GM12892 (cell line): ENCODE measurements at regions not wholly inside any gene's neighbourhood (a gene's known extent, or its start where the extent isn't known, plus 50 kb on each side); places are given as distances from the start of the nearest gene placed in this dataset.

Experiments
- DNase-seq: peaks from one replicate; pipeline ENCODE4 v3.0.0; 2011; ENCODE audit not compliant: insufficient read length
- FAIRE-seq: peaks from 2 replicates; lab custom pipeline; 2011; peaks lifted over from hg19 to GRCh38; lab: Jason Lieb, UNC
- POLR2A ChIP-seq: IDR thresholded peaks from 2 replicates; pipeline ENCODE4 v1.6.1; 2011; ENCODE audit warnings: low read depth, low read length, control low read depth
- POLR2AphosphoS5 ChIP-seq: IDR thresholded peaks from 2 replicates; pipeline ENCODE4 v1.6.1; 2011; ENCODE audit warnings: low read depth, low read length, control low read depth
- TAF1 ChIP-seq: IDR thresholded peaks from 2 replicates; pipeline ENCODE4 v1.6.1; 2011; ENCODE audit warnings: low read depth, mild to moderate bottlenecking, control low read depth, low read length, borderline replicate concordance

GRCh38 chr9:90420211-90420610, 222.4 kb downstream of the DIRAS2 start:
- DNase-seq (no peak), FAIRE-seq (no peak)
- no peak for TF ChIP-seq TAF1
- TF ChIP-seq POLR2A, result no peak
- TF ChIP-seq POLR2AphosphoS5, result no peak

DNA sequence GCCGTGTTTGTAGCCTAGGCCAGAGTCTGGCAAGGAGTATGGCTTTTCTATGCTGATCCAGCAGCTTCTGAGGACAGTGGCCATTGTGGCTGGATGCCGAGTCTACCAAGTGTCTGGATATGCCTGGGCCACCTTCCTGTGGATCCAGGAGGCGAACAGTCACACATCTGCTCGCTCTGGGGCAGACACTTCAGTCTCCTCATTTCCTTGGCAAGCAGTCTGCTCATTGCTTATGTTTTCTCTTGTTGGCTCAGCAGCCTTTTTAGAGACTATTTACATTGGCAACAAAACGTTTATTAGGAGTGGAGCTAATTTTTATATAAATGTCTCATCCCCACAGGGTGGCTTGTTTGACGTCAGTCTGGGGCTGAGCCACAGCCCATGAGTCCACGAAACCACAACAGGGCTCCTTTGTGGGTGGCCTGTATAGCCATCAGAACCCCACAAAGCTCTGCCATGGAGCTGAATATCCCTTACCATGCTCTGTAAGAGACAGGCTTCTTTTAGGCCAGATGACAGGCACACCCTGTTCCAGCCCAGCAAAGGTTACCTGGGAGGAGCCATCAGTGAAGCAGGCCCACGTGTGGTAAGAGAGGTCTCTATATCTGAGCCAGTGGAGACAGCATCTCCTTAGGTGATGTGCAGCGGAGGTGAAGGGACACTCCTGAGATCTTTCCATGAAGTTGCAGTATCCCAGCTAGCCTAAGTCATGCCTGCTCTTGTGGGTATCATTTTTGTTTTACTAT, 221.7 kb downstream of the DIRAS2 start:
- TF ChIP-seq POLR2A (no peak), POLR2AphosphoS5 (no peak), TAF1 (no peak)
- no peak for DNase-seq
- FAIRE-seq, result no peak

DNA sequence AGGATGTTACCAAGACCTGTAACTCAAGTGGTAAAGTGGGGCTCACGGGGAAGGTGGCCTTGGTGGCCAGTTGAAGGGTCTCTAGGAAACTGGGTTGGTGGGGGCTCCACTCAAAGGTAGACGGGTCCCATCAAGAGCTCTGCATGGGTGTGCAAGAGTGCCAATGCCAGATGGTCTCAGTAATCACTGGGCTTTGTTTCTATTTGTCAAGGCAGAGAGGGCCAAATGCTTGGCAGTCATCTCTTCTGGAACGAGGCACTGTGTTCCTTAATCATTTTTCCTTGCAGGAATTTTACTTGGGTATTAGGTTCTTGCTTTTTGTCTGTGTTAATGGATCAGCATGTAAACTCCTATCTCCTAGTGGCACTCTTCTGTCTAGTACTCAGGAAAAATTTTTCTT, 220.8 kb downstream of the DIRAS2 start:
- FAIRE-seq, result no peak
- DNase-seq, result no peak
- TF ChIP-seq POLR2AphosphoS5, result no peak
- no peak for TF ChIP-seq POLR2A
- no peak for TF ChIP-seq TAF1

DNA sequence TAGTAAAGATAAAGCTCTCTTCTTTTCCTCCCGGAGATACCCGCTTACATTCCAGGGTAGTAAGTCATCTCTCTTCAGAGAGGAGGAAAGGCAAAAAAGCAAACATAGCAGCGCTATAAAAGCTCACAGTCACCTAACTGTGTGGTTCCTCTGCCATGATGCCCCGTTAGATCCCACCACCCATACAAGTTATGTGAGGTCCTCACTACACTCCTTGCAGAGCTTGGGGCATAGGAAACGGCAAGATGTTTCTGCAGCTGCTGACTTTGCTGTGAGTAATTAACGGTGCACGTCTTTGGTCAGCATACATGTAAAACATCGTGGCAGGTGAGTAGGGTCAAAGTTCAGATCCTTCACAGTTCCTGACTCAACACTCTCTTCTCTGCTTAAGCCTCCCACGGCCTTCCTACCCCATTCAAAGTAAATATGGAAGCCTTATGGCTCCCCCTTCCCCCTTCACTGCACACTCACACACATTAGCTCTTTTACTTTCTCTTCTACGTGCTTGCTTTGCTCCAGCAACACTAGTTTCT, 218.9 kb downstream of the DIRAS2 start:
- no peak for TF ChIP-seq POLR2AphosphoS5
- no peak for TF ChIP-seq POLR2A
- no peak for FAIRE-seq
- no peak for DNase-seq

DNA sequence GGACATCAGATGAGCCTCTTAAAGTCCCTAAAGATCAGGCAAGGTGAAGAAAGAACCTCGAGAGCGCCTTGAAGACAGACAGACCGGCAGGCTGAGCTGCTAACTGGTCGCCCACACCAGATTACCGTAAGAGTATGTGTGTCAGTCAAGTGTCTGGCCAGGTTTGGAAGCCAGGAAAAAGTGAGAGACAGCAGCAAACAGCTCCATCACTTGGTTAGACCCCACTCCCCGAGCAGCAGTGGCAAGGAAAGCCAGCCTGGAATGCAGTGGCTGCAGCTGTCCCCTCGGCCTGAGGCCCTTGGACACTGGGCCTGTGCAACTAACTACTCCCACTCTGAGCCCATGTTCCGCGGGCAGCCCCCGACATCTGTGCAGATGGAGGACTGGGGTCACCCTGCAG, 214.1 kb downstream of the DIRAS2 start:
- DNase-seq (no peak), FAIRE-seq (no peak)
- TF ChIP-seq TAF1 (no peak), POLR2AphosphoS5 (no peak), POLR2A (no peak)

DNA sequence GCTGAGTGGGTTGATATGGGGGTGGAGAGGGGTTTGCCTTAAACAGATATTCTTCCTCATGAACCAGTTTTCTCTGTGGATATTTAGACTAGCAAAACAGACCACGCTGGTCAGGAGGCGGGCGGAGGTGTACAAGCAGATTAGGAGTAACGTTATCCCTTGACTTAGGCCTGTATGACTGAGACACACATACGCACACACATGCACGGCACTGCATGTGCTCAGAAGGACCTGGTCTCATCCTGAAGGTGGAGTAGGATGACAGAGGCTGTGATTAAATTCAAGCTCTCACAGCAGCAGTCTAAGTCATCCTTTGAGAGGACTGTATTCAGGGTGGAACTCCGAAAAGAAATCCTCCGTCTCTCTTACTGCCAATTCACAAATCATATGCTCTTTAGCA, 209.7 kb downstream of the DIRAS2 start:
- TF ChIP-seq POLR2A (no peak), POLR2AphosphoS5 (no peak), TAF1 (no peak)
- no peak for DNase-seq
- no peak for FAIRE-seq

DNA sequence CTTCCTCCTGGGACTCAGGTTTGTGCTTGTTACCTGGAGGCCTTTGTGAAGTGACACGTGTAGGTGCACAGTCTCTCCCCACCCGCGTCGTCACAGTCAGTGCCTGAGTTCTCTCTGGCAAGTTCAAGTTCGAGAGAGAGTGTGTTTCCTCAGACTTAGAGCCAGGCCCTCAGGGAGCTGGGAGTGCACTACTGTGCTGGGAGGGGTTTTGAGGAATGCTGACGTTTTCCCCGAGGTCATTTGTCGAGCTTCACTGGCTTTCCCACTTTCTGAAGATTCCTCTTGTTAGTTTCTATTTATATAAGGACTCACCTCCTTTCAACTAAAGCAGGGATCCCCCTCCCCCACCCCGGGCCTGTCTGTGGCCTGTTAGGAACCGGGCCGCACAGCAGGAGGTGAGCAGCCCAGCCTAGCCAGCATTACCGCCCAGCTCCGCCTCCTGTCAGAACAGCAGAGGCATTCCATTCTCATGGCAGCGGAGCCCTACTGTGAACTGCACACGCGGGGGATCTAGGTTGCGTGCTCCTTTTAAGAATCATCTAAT, 209.2 kb downstream of the DIRAS2 start:
- no peak for FAIRE-seq
- no peak for TF ChIP-seq POLR2A
- no peak for TF ChIP-seq POLR2AphosphoS5
- TF ChIP-seq TAF1, result no peak

DNA sequence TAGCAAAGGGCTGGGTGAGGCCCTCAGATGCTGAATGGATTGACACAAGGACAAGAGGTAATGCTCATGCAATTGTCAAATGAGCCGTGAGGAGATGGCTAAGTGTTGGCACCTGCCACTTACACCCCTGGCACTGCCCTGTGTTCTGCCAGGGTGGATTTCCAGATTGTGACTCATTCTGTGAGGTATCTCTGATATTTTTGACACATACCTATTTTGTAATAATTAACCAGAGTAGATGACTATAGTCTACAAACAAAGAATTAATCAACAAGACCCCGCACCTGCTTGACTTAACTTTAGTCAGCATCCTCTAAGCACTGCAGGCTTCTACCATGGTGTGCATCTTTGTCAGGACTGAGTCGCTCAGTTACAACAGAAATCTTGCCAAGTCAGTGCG, 200.8 kb downstream of the DIRAS2 start:
- DNase-seq (no peak), FAIRE-seq (no peak)
- TF ChIP-seq POLR2A, result no peak
- no peak for TF ChIP-seq POLR2AphosphoS5
- TF ChIP-seq TAF1, result no peak

More for the DNA sequence above, 209.2 kb downstream of the DIRAS2 start:
- DNase-seq, result no peak

DNA sequence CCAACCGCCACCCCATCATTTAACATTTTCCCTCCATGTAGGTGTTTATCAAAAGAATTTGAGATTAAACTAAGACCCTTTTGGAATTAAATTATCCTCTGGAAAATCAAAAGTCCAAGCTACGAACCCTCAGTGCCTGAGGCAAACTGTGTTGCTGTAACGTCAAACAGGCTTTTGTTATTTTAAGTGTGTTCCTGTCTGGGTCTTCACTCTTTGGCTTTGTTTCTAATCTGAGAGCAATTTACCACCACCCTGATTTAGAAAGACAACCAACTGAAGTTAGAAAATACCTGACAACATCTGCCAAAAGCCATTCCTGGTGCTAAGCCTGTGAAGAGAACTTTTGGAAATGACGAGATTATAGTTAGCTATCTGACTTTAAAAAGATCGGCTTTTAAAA, 199.9 kb downstream of the DIRAS2 start:
- FAIRE-seq, result no peak

DNA sequence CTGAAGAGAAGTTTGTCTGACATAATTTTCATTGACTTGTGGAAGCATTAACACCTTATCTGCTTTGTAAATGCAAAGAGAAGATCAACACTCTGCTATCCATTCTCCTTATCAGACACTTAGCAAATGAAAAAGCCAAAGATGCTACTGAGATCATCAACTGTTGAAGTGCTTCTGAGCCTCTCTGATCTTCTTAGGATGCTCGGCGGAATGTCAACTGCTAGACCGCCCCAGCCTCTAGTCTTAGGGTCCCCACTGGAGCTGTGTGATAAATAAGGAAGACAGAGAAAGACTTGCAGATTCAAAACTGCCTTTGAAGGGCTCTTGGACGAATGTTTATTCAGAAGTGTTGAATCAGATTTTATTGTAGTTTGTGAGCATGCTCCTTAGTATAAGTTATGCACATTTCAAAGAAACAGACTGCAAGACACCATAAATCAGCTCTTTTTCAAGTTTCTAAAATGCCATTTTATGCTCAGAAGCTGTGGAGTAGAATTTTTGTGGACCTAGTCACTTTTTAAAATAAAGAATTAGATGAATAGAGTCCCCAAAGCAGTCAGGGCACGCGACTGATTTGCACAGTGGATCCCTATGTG, 197.9 kb downstream of the DIRAS2 start:
- FAIRE-seq, result no peak
- TF ChIP-seq TAF1, result no peak
- no peak for TF ChIP-seq POLR2AphosphoS5
- TF ChIP-seq POLR2A, result no peak
- no peak for DNase-seq

More for the DNA sequence above, 199.9 kb downstream of the DIRAS2 start:
- no peak for DNase-seq
- no peak for TF ChIP-seq POLR2A
- no peak for TF ChIP-seq TAF1

DNA sequence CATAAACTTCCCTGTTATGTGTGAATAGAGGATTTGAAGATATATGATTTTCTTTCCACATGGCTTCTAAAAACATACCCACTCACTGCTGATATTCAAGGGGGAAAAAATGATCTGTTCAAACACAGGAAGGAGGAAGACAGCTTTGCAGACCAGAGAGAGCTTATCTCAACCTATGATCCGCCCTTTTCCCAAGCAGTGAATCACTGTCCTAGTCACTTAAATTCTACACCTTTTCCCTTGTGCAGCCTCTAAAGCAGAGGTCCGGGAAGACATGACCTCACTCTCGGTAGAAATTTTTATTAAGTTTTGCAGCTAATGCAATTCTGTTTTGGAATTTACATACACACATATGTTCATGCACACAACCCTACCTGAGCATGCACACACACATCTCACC, 197.2 kb downstream of the DIRAS2 start:
- FAIRE-seq (no peak), DNase-seq (no peak)
- no peak for TF ChIP-seq TAF1
- TF ChIP-seq POLR2A, result no peak
- no peak for TF ChIP-seq POLR2AphosphoS5

DNA sequence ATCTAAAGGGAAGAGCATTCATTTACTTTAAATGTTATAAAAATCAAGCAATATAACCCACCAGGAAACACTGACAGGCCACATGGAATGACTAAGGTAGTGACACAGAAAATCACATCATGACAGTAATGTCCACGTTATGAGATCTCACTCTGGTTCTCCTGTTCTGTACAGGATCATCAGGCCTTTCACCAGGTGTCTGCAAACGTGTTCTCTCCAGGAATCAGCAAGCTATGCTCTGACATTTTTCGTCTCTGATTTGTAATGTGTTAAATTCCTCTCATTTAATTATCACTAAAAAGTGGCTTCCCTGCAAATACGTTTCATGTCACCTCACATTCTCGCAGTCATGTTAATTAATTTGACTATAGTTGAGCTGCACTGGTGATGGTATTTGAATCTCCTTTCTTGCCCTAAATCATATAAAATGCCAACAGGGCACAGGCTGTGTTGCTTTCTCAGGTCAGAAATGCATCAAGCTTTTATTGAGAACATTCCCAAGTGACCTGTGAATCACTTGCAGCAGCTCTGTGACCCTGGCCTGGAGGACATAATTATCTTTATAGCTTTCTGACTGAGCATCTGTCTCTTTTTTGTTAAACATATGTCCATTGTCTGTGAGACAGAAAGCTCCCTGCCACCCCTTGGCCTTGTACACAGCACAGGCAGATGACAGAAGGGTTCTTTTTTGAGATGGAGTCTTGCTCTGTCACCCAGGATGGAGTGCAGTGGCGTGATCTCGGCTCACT, 196.2 kb downstream of the DIRAS2 start:
- TF ChIP-seq POLR2AphosphoS5, result no peak
- no peak for TF ChIP-seq TAF1
- no peak for TF ChIP-seq POLR2A
- FAIRE-seq (no peak), DNase-seq (no peak)
